Endothelial cell of umbilical vein (primary cell): ENCODE measurements at regions not wholly inside any gene's neighbourhood (a gene's known extent, or its start where the extent isn't known, plus 50 kb on each side); places are given as distances from the start of the nearest gene placed in this dataset.

ENCODE experiments used
- BruUV-seq: library from RNA; stranded (reverse); fragments of 400-500 nt; replicated peaks from 2 replicates; lab custom pipeline; 2021; lab: Mats Ljungman, UMichigan
- CTCF ChIA-PET: fragments of 300-600, 350-600 bp; sonication (Branson Sonifier 250); formaldehyde crosslinking; loops from one replicate; lab custom pipeline; 2021; ENCODE audit warnings: antibody characterized with exemption, inconsistent platforms; lab: Charles Lee
- POLR2A ChIA-PET: fragments of 300-600, 350-600 bp; sonication (Branson Sonifier 250); formaldehyde crosslinking; loops from one replicate; lab custom pipeline; 2021; ENCODE audit warnings: antibody characterized with exemption, inconsistent platforms; lab: Charles Lee
- DNase-seq: peaks from one replicate; pipeline ENCODE4 v3.0.0-alpha.2; 2011; ENCODE audit warnings: low read depth, low spot score
- FAIRE-seq: peaks from 2 replicates; lab custom pipeline; 2011; peaks lifted over from hg19 to GRCh38; lab: Jason Lieb, UNC
- H2AFZ ChIP-seq: 2 replicates; pipeline ENCODE4 v1.6.0; 2012; ENCODE audit warnings: low read depth, low read length, control low read depth, inconsistent platforms
- H3K27ac ChIP-seq: 2 replicates; pipeline ENCODE4 v1.5.1; 2011; ENCODE audit warnings: low read depth, mild to moderate bottlenecking, control low read depth, low read length, moderate library complexity; ENCODE audit not compliant: insufficient read depth
- H3K27me3 ChIP-seq, 2 experiments: 2 replicates each; pipeline versions ENCODE4 v1.6.0 to v1.6.1; 2011; ENCODE audit warnings: low read length in 2 of 2, mixed read lengths in 1 of 2; ENCODE audit not compliant: control insufficient read depth in 2 of 2, insufficient read depth in 2 of 2
- H3K36me3 ChIP-seq, 2 experiments: 2 replicates in 1 of 2; 3 replicates in 1 of 2; pipeline ENCODE4 v1.5.1; 2011; ENCODE audit warnings: low read length in 2 of 2, mild to moderate bottlenecking in 1 of 2, moderate library complexity in 1 of 2; ENCODE audit not compliant: control insufficient read depth in 2 of 2, insufficient read depth in 2 of 2; ENCODE audit errors: extremely low read depth in 1 of 2
- H3K4me1 ChIP-seq: 3 replicates; pipeline ENCODE4 v1.5.1; 2011; ENCODE audit warnings: mild to moderate bottlenecking, low read length; ENCODE audit not compliant: control insufficient read depth, insufficient read depth; ENCODE audit errors: extremely low read depth
- H3K4me2 ChIP-seq: 2 replicates; pipeline ENCODE4 v1.6.1; 2011; ENCODE audit warnings: low read length, control low read depth, mixed read lengths; ENCODE audit not compliant: insufficient read depth
- H3K4me3 ChIP-seq, 3 experiments: fragments of 200-600 bp in 1 of 3; sonication (generic), shearing (Covaris generic) in 1 of 3; replicated peaks in 1 of 3; 2 replicates each; pipeline ENCODE4 v1.5.1; 2011 to 2016; ENCODE audit warnings: control low read depth in 3 of 3, low read length in 3 of 3, mild to moderate bottlenecking in 2 of 3, inconsistent platforms in 1 of 3, low read depth in 1 of 3, moderate library complexity in 1 of 3; ENCODE audit not compliant: insufficient read depth in 1 of 3
- H3K79me2 ChIP-seq: 2 replicates; pipeline ENCODE4 v1.6.0; 2012; ENCODE audit warnings: low read length, inconsistent platforms; ENCODE audit not compliant: control insufficient read depth, insufficient read depth
- H3K9ac ChIP-seq: replicated peaks from 2 replicates; pipeline ENCODE3; 2011; ENCODE audit warnings: low read length, control low read depth; ENCODE audit not compliant: insufficient read depth; ENCODE audit errors: extremely low read depth
- H3K9me1 ChIP-seq: replicated peaks from 3 replicates; pipeline ENCODE4 v1.6.0; 2011; ENCODE audit warnings: mild to moderate bottlenecking, low read length; ENCODE audit not compliant: control insufficient read depth, insufficient read depth; ENCODE audit errors: extremely low read depth
- H3K9me3 ChIP-seq: replicated peaks from 2 replicates; pipeline ENCODE4 v1.5.1; 2012; ENCODE audit warnings: low read length, inconsistent platforms; ENCODE audit not compliant: control insufficient read depth, insufficient read depth
- H4K20me1 ChIP-seq: replicated peaks from 2 replicates; pipeline ENCODE3; 2011; ENCODE audit warnings: mild to moderate bottlenecking, low read length; ENCODE audit not compliant: control insufficient read depth, insufficient read depth; ENCODE audit errors: extremely low read depth
- CTCF ChIP-seq, 2 donors: IDR thresholded peaks; 1 replicate in 1 of 2; 2 replicates in 1 of 2; pipeline ENCODE4 v1.5.1; 2011; ENCODE audit warnings: low read length in 2 of 2, mild to moderate bottlenecking in 2 of 2, moderate library complexity in 2 of 2, control low read depth in 1 of 2, inconsistent platforms in 1 of 2, low read depth in 1 of 2; ENCODE audit not compliant: insufficient read depth in 1 of 2; ENCODE audit errors: extremely low read depth in 1 of 2
- EZH2 ChIP-seq: IDR thresholded peaks from 2 replicates; pipeline ENCODE4 v1.6.1; 2012; ENCODE audit warnings: borderline replicate concordance, low read depth, mild to moderate bottlenecking, moderate library complexity, low read length, inconsistent platforms; ENCODE audit not compliant: severe bottlenecking
- FOS ChIP-seq: IDR thresholded peaks from 2 replicates; pipeline ENCODE4 v1.6.1; 2011; ENCODE audit warnings: mild to moderate bottlenecking, low read length, moderate library complexity, borderline replicate concordance; ENCODE audit not compliant: insufficient read depth
- GATA2 ChIP-seq: IDR thresholded peaks from 2 replicates; pipeline ENCODE4 v1.7.0; 2011; ENCODE audit warnings: low read depth, mild to moderate bottlenecking, moderate library complexity, mixed read lengths, low read length; ENCODE audit not compliant: insufficient read length, insufficient read depth
- JUN ChIP-seq: IDR thresholded peaks from 2 replicates; pipeline ENCODE4 v1.6.1; 2011; ENCODE audit warnings: borderline replicate concordance, low read depth; ENCODE audit not compliant: insufficient read length, insufficient read depth
- MYC ChIP-seq: IDR thresholded peaks from one replicate; pipeline ENCODE4 v1.6.1; 2011; ENCODE audit warnings: mild to moderate bottlenecking, low read depth, low read length
- POLR2A ChIP-seq: IDR thresholded peaks from 2 replicates; pipeline ENCODE4 v1.6.1; 2012; ENCODE audit warnings: low read depth, mild to moderate bottlenecking, control low read depth, low read length
- POLR2AphosphoS5 ChIP-seq: IDR thresholded peaks from 2 replicates; pipeline ENCODE4 v1.6.1; 2012; ENCODE audit warnings: low read depth, mild to moderate bottlenecking, control low read depth, low read length, moderate library complexity; ENCODE audit not compliant: insufficient read depth
- dilution Hi-C: fragments of 300-500 bp; cut with MboI; formaldehyde crosslinking; loops from one replicate; pipeline ENCODE4 v1.15.0; 2019; ENCODE audit warnings: low sequenced_read_pairs; ENCODE audit not compliant: extremely low pct_ligation_motif_present
- intact Hi-C: fragments of 100-400 bp; cut with micrococcal nuclease; formaldehyde crosslinking; loops from one replicate; pipeline ENCODE4 v1.10.0; 2022
- TF ChIP-seq, protein P1 (sequence below): IDR thresholded peaks from 2 replicates; pipeline ENCODE4 v1.6.1; 2011; ENCODE audit not compliant: insufficient read depth, insufficient read length

DNA sequence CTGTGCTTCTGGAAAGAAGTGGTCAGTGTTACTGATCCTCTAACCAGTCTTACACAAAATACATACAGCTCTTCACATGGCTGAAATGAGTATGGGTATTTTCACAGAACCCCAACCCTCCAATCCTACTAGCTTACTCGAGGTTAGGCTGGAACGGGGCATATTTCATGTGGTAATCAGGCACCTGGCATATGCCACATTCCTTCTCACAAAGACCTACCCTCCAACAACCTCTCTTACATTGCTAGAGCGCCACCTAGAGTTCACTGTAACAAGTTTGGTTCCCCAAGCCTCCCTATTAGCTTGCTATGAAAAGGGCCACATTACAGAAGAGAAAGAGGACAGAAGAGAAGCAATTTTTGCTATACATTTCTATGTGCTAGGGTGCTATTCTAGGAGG lies 597.3 kb downstream of the PRELID2 start:
- no peak overlapping the region for H3K27ac ChIP-seq
- peaks cover 3% of the 10 kb centered on the region for H3K4me1 ChIP-seq
- H3K4me3 ChIP-seq = no peak overlapping the region
- intact Hi-C loops (loop anchor here (1.0 to 5.0 kb wide), 6 partner anchors 109 to 1035 kb away; no protein-coding TSS in a partner anchor), dilution Hi-C loops (no loop called here)
- H3K27me3 ChIP-seq = no peaks in the 10 kb centered on the region
- no peaks in the 10 kb centered on the region for H3K9me3 ChIP-seq
- ChIA-PET POLR2A (no interaction called here), CTCF (interaction anchor here (0.6 to 5.9 kb wide), 40 partner anchors 8 to 1040 kb away, joined by 3 to 103 read pairs (median 4); no protein-coding TSS in a partner anchor)
- H3K4me2 ChIP-seq = no peak overlapping the region
- no peaks in the 10 kb centered on the region for H3K9me1 ChIP-seq
- no peaks in the 10 kb centered on the region for H3K79me2 ChIP-seq
- H3K9ac ChIP-seq = no peak overlapping the region
- no TSS peak for BruUV-seq
- H4K20me1 ChIP-seq = no peaks in the 10 kb centered on the region
- peak overlapping the region; percentile 49 for H2AFZ ChIP-seq
- FAIRE-seq (peak; percentile 82), DNase-seq (peak; percentile 72)
- H3K36me3 ChIP-seq = no peaks in the 10 kb centered on the region
- TF ChIP-seq CTCF (IDR thresholded peaks at IDR 0.05; ENCODE audit: extremely low read depth in 1 of 2, insufficient read depth in 1 of 2, low read depth in 1 of 2, low read length in 2 of 2) = peak; percentile 71 to 73
- no peak for TF ChIP-seq FOS

- Histone ChIP-seq H3K4me1 (peaks cover 3% of the 10 kb centered on the region), H3K9me3 (no peaks in the 10 kb centered on the region), H3K27ac (no peak overlapping the region), H3K79me2 (no peaks in the 10 kb centered on the region), H3K9me1 (no peaks in the 10 kb centered on the region), H3K9ac (no peak overlapping the region), H4K20me1 (no peaks in the 10 kb centered on the region), H2AFZ (no peak overlapping the region), H3K4me2 (no peak overlapping the region), H3K36me3 (no peaks in the 10 kb centered on the region), H3K4me3 (no peak overlapping the region), H3K27me3 (no peaks in the 10 kb centered on the region)
- TF ChIP-seq GATA2 (no peak), EZH2 (no peak), POLR2A (no peak), MYC (no peak), CTCF (IDR thresholded peaks at IDR 0.05; ENCODE audit: extremely low read depth in 1 of 2, insufficient read depth in 1 of 2, low read depth in 1 of 2, low read length in 2 of 2) (no peak), FOS (no peak), JUN (no peak), POLR2AphosphoS5 (no peak)
- TF ChIP-seq, protein P1, sequence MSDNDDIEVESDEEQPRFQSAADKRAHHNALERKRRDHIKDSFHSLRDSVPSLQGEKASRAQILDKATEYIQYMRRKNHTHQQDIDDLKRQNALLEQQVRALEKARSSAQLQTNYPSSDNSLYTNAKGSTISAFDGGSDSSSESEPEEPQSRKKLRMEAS = no peak
- intact Hi-C loops (loop anchor here (5.0 kb wide), 3 partner anchors 445 to 905 kb away; no protein-coding TSS in a partner anchor), dilution Hi-C loops (no loop called here)
- DNase-seq = no peak
- no peak for FAIRE-seq
- CTCF ChIA-PET = interaction anchor here (0.6 to 5.9 kb wide), 12 partner anchors 8 to 1042 kb away, joined by 3 to 103 read pairs (median 8); no protein-coding TSS in a partner anchor
- BruUV-seq = no TSS peak
- POLR2A ChIA-PET = no interaction called here
These were observed 598.2 kb downstream of the PRELID2 start for GRCh38 chr5:145236983-145237382.
